Mucosa of descending colon (tissue), 3 donors: ENCODE measurements at regions not wholly inside any gene's neighbourhood (a gene's known extent, or its start where the extent isn't known, plus 50 kb on each side); places are given as distances from the start of the nearest gene placed in this dataset.

ENCODE experiments used
- ATAC-seq: fragments of 200-7000 bp; cut with Tn5 transposase; one replicate; pipeline ENCODE4 v1.9.1; 2020; ENCODE audit warnings: mild to moderate bottlenecking, moderate library complexity
- DNase-seq, 3 donors: peaks; one replicate each; pipeline ENCODE4 v3.0.0-alpha.2; 2020
- H3K36me3 ChIP-seq: fragments of 200-600 bp; one replicate; pipeline ENCODE4 v1.8.0; 2021; ENCODE audit warnings: low read depth, mild to moderate bottlenecking
- H3K4me1 ChIP-seq: fragments of 200-600 bp; one replicate; pipeline ENCODE4 v1.8.0; 2021; ENCODE audit warnings: low read depth, mild to moderate bottlenecking
- H3K4me3 ChIP-seq: fragments of 200-600 bp; one replicate; pipeline ENCODE4 v1.8.0; 2021; ENCODE audit warnings: mild to moderate bottlenecking
- H3K9me3 ChIP-seq: fragments of 200-600 bp; one replicate; pipeline ENCODE4 v1.8.0; 2021; ENCODE audit warnings: mild to moderate bottlenecking
- intact Hi-C, 2 donors: fragments of 100-400 bp; cut with DNase I in 1 of 2; cut with micrococcal nuclease in 1 of 2; formaldehyde crosslinking; loops; one replicate each; pipeline versions ENCODE4 v1.11.0 to v1.11.1; 2022; cut with DNase I, micrococcal nuclease
- TF ChIP-seq, protein P1 (sequence below): fragments of 200-600 bp; IDR thresholded peaks from one replicate; pipeline ENCODE4 v1.8.0; 2022; ENCODE audit warnings: antibody characterized with exemption, mild to moderate bottlenecking
- donor health status: DM: no; HTN: no; CAD: no; lungs with moderate emphysema.
- donor health status: DM: no; HTN: no; CAD: no.
- donor health status: DM: no; HTN: yes; CAD: no.

DNA sequence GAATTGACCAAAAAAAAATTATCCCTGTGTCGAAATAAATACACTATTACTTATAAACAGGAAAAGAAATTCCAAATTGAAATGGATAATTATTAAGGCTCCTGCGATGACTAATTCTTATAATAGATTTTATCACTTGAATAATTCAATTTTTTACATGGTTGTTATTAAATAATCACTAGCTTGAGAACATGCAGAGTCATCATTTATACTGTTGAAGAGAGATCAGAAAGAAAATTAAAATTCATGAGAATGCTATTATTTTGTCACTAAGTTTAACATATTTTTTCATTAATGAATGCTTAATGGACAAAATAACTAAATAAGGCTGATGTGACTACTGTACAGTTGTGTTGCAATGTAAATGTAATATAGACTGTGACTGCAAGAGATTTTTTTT lies 1011.3 kb upstream of the C9orf72 start:
- H3K9me3 ChIP-seq: peaks cover 5% of the 10 kb centered on the region
- ATAC-seq: no peak
- DNase-seq: no peak
- no peaks in the 10 kb centered on the region for H3K36me3 ChIP-seq
- TF ChIP-seq, protein P1, sequence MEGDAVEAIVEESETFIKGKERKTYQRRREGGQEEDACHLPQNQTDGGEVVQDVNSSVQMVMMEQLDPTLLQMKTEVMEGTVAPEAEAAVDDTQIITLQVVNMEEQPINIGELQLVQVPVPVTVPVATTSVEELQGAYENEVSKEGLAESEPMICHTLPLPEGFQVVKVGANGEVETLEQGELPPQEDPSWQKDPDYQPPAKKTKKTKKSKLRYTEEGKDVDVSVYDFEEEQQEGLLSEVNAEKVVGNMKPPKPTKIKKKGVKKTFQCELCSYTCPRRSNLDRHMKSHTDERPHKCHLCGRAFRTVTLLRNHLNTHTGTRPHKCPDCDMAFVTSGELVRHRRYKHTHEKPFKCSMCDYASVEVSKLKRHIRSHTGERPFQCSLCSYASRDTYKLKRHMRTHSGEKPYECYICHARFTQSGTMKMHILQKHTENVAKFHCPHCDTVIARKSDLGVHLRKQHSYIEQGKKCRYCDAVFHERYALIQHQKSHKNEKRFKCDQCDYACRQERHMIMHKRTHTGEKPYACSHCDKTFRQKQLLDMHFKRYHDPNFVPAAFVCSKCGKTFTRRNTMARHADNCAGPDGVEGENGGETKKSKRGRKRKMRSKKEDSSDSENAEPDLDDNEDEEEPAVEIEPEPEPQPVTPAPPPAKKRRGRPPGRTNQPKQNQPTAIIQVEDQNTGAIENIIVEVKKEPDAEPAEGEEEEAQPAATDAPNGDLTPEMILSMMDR: no peak
- H3K4me1 ChIP-seq: no peaks in the 10 kb centered on the region
- no peak overlapping the region for H3K4me3 ChIP-seq
- intact Hi-C loops: no loop called here

DNA sequence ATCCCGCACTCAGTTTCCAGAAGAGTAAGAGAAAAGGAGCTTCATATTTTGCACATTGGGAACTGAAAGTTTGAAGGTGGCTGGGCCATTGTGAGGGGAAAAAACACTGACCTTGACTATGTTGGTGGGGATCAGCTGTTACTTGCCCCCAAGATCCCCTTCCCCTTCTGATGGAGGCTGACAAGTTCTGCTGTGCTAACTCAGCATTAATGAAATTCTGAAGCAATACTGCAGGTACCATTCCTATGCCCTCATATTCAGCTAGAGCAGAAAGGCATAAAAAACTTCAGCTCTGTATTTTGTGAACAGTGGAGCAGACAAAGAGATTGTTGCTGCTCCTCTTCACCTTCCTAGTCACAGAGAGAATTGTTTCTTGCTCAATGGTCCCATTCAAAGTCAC lies 1013.8 kb upstream of the C9orf72 start:
- DNase-seq: no peak
- no peak overlapping the region for H3K4me3 ChIP-seq
- TF ChIP-seq, protein P1: no peak
- H3K9me3 ChIP-seq: peaks cover 5% of the 10 kb centered on the region
- ATAC-seq: no peak
- no peaks in the 10 kb centered on the region for H3K4me1 ChIP-seq
- H3K36me3 ChIP-seq: no peaks in the 10 kb centered on the region
- intact Hi-C loops: no loop called here

DNA sequence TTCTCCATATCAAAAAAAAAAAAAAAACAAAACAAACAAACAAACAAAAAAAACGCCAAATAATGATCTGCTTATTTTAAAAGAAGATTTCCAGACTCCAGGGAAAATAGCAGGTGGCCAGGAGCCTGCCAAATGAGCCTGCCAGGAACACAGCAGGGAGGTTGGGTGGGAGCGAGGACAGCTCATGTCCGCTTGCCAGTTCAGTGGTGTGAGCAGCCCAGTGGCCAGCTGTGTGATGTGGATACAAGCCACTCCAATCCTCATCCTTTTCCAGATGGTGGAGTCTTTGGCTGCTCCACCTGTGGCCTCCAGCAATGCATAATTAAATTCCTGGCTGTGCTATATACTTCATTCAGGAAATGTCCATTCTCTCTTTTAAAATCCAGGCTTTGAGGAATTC lies 1025.1 kb upstream of the C9orf72 start:
- ATAC-seq: no peak
- TF ChIP-seq, protein P1: no peak
- no peak overlapping the region for H3K4me3 ChIP-seq
- no peaks in the 10 kb centered on the region for H3K36me3 ChIP-seq
- intact Hi-C loops: no loop called here
- H3K4me1 ChIP-seq: no peaks in the 10 kb centered on the region
- no peak for DNase-seq
- no peaks in the 10 kb centered on the region for H3K9me3 ChIP-seq

DNA sequence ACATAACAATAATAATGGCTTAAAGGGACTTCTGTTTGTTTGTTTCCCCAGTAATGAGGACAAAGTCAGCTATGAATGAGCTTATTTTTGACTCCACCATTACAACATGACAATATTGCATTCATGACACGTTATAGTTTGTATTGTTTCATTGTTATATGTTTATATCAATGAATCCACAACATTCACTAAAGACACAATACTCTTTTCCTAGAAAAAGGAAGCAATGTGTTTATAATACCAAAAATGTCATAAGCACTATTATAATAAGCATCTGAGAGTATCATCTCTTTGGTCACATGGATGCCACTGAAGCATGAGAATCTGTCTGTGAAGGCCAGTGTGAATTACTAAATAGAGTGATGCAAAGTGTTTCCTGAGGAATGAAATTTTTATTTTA lies 1026.9 kb upstream of the C9orf72 start:
- TF ChIP-seq, protein P1: no peak
- no peak for ATAC-seq
- no peaks in the 10 kb centered on the region for H3K36me3 ChIP-seq
- intact Hi-C loops: no loop called here
- H3K9me3 ChIP-seq: no peaks in the 10 kb centered on the region
- H3K4me1 ChIP-seq: no peaks in the 10 kb centered on the region
- DNase-seq: no peak
- no peak overlapping the region for H3K4me3 ChIP-seq

DNA sequence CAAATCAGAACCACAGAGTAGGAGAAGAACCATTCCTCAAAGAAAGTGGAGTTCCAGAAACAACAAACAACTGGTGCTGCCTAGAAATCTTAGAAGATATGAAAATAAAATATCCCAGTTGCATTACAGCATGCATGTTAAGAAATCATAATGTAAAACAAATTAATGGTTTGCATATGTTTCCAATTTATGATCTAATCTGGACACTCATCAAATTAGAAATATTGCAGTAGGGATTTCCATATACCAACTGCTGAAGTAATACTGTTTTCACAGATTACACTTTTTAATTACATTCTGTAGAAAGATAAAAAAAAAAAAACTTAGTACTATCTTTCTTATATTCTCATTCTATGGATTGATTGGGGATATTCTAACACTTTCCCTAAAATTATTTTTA lies 1034.6 kb upstream of the C9orf72 start:
- intact Hi-C loops: no loop called here
- TF ChIP-seq, protein P1: no peak
- Histone ChIP-seq H3K4me3 (no peak overlapping the region), H3K4me1 (no peaks in the 10 kb centered on the region), H3K9me3 (no peaks in the 10 kb centered on the region), H3K36me3 (no peaks in the 10 kb centered on the region)
- ATAC-seq: no peak
- DNase-seq: no peak

DNA sequence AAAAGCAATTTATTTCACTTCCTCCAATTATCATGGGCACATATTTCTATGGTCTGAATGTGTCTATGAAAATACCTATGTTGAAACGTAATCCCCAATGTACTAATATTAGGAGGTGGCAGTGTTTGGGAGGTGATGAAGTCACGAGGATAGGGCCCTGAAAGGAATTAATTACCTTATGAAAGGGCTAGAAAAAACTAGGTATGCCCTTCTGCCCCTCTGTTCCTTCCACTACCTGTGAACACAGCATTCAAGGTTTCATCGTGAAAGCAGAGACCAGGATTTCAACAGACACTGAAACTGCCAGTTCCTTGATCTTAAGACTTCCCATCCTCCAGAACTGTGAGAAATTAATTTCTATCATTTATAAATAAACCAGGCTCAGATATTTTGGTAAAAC lies 1037.1 kb upstream of the C9orf72 start:
- Histone ChIP-seq H3K4me3 (no peak overlapping the region), H3K9me3 (no peaks in the 10 kb centered on the region), H3K36me3 (no peaks in the 10 kb centered on the region), H3K4me1 (no peaks in the 10 kb centered on the region)
- ATAC-seq (no peak), DNase-seq (no peak)
- TF ChIP-seq, protein P1: no peak
- intact Hi-C loops: no loop called here
